Uterus (tissue), 2 donors: ENCODE measurements at regions not wholly inside any gene's neighbourhood (a gene's known extent, or its start where the extent isn't known, plus 50 kb on each side); places are given as distances from the start of the nearest gene placed in this dataset.

ENCODE experiments used
- CTCF ChIP-seq, 4 experiments: fragments of 200-600 bp in 2 of 4; fragments of 450-650 bp in 2 of 4; sonication (generic) in 2 of 4; IDR thresholded peaks; one replicate each; pipeline ENCODE4 v1.5.1; 2016 to 2019; ENCODE audit warnings: antibody characterized with exemption in 4 of 4, mild to moderate bottlenecking in 2 of 4, moderate library complexity in 1 of 4
- POLR2A ChIP-seq, 2 donors: fragments of 450-650 bp; IDR thresholded peaks; one replicate each; pipeline ENCODE4 v1.6.1; 2016; ENCODE audit warnings: antibody characterized with exemption in 2 of 2, mild to moderate bottlenecking in 1 of 2, moderate library complexity in 1 of 2

- TF ChIP-seq CTCF (IDR thresholded peaks at IDR 0.05) (no peak), POLR2A (IDR thresholded peaks at IDR 0.05) (no peak)
These were observed 286.8 kb downstream of the RAD51AP2 start for GRCh38 chr2:17231394-17231965.
